Panc1 (cell line): ENCODE measurements at regions not wholly inside any gene's neighbourhood (a gene's known extent, or its start where the extent isn't known, plus 50 kb on each side); places are given as distances from the start of the nearest gene placed in this dataset.

ENCODE experiments used
- ATAC-seq: fragments of 200-7000 bp; cut with Tn5 transposase; 2 replicates; pipeline ENCODE4 v1.9.1; 2020; ENCODE audit warnings: mild to moderate bottlenecking, moderate library complexity
- BruUV-seq: library from RNA; stranded (reverse); fragments of 400-500 nt; replicated peaks from 2 replicates; lab custom pipeline; 2021; lab: Mats Ljungman, UMichigan
- CTCF ChIA-PET: fragments of 300-600 bp; sonication (Branson Sonifier 250); formaldehyde crosslinking; loops from one replicate; lab custom pipeline; 2022; ENCODE audit warnings: antibody characterized with exemption; lab: Charles Lee
- POLR2A ChIA-PET: fragments of 300-600 bp; sonication (Branson Sonifier 250); formaldehyde crosslinking; loops from one replicate; lab custom pipeline; 2022; ENCODE audit warnings: antibody characterized with exemption; lab: Charles Lee
- DNase-seq: peaks from one replicate; pipeline ENCODE4 v3.0.0-alpha.2; 2010; ENCODE audit warnings: low read depth, low spot score
- H3K27ac ChIP-seq: 2 replicates; pipeline ENCODE4 v1.5.1; 2011; ENCODE audit warnings: mild to moderate bottlenecking, low read length, inconsistent platforms
- H3K27me3 ChIP-seq: fragments of 200-500 bp; sonication (Bioruptor generic); 2 replicates; pipeline ENCODE4 v1.6.0; 2014; ENCODE audit warnings: low read length, inconsistent platforms; ENCODE audit not compliant: control insufficient read depth, insufficient read depth
- H3K36me3 ChIP-seq: fragments of 200-500 bp; sonication (Bioruptor generic); 2 replicates; pipeline ENCODE4 v1.5.1; 2014; ENCODE audit warnings: inconsistent platforms, mild to moderate bottlenecking, low read length, moderate library complexity; ENCODE audit not compliant: control insufficient read depth, insufficient read depth
- H3K4me1 ChIP-seq: 2 replicates; pipeline ENCODE4 v1.5.1; 2011; ENCODE audit warnings: inconsistent platforms, mild to moderate bottlenecking, low read length, moderate library complexity; ENCODE audit not compliant: control insufficient read depth, insufficient read depth
- H3K4me3 ChIP-seq, 2 experiments: 2 replicates each; pipeline ENCODE4 v1.5.1; 2011 to 2012; ENCODE audit warnings: low read depth in 2 of 2, low read length in 2 of 2, mild to moderate bottlenecking in 2 of 2, inconsistent platforms in 1 of 2, moderate library complexity in 1 of 2
- H3K9me3 ChIP-seq: fragments of 200-500 bp; sonication (Bioruptor generic); 2 replicates; pipeline ENCODE4 v1.5.1; 2014; ENCODE audit warnings: low read depth, mild to moderate bottlenecking, inconsistent platforms, low read length, moderate library complexity; ENCODE audit not compliant: control insufficient read depth, insufficient read depth
- POLR2AphosphoS5 ChIP-seq: IDR thresholded peaks from 2 replicates; pipeline ENCODE4 v1.6.1; 2012; ENCODE audit warnings: mild to moderate bottlenecking, low read depth, low read length, moderate library complexity
- REST ChIP-seq, 2 experiments: IDR thresholded peaks; 2 replicates each; pipeline ENCODE4 v1.6.1; 2011 to 2012; ENCODE audit warnings: low read depth in 2 of 2, control low read depth in 1 of 2, low read length in 1 of 2, mild to moderate bottlenecking in 1 of 2, moderate library complexity in 1 of 2; ENCODE audit not compliant: insufficient read depth in 1 of 2
- SIN3A ChIP-seq: IDR thresholded peaks from 2 replicates; pipeline ENCODE4 v1.6.1; 2012; ENCODE audit warnings: low read depth, mild to moderate bottlenecking, low read length, moderate library complexity, borderline replicate concordance; ENCODE audit not compliant: insufficient read depth
- TCF7L2 ChIP-seq: IDR thresholded peaks from 2 replicates; pipeline ENCODE4 v1.6.1; 2011; ENCODE audit warnings: mild to moderate bottlenecking, low read depth, low read length, inconsistent platforms
- in situ Hi-C: cut with HindIII; loops from 2 replicates; pipeline ENCODE4 v1.10.0; 2016; ENCODE audit warnings: low sequenced_read_pairs, low pct_unique_long_range_greater_than_20kb
- intact Hi-C: fragments of 100-400 bp; cut with micrococcal nuclease; formaldehyde crosslinking; loops from one replicate; pipeline ENCODE4 v1.10.0; 2022; ENCODE audit not compliant: unreplicated experiment
- TF ChIP-seq, protein P1 (sequence below): fragments of 450-650 bp; IDR thresholded peaks from 2 replicates; pipeline ENCODE4 v1.5.1; 2017; ENCODE audit warnings: mild to moderate bottlenecking

DNA sequence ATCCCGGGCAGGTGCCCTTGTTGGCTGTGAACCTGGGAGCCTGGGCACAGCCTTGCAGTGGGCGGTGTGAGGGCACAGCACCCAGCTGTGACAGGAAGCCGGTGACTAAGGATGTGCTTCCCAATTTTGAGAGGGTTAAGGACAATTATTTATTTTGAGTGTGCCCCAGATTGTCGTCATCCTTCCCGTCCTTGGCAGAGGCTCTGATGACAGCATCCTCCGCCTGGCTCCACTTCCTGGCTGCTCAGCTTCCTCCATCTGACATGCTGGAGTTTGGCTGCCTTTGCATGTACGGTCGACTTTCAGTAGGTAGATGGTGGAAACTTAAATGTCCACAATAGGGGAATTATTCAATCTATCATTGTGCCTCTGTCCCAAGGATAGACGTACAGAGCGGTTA, 282.4 kb upstream of the EEF2KMT start:
- CTCF ChIA-PET, result no interaction called here
- TF ChIP-seq, protein P1, sequence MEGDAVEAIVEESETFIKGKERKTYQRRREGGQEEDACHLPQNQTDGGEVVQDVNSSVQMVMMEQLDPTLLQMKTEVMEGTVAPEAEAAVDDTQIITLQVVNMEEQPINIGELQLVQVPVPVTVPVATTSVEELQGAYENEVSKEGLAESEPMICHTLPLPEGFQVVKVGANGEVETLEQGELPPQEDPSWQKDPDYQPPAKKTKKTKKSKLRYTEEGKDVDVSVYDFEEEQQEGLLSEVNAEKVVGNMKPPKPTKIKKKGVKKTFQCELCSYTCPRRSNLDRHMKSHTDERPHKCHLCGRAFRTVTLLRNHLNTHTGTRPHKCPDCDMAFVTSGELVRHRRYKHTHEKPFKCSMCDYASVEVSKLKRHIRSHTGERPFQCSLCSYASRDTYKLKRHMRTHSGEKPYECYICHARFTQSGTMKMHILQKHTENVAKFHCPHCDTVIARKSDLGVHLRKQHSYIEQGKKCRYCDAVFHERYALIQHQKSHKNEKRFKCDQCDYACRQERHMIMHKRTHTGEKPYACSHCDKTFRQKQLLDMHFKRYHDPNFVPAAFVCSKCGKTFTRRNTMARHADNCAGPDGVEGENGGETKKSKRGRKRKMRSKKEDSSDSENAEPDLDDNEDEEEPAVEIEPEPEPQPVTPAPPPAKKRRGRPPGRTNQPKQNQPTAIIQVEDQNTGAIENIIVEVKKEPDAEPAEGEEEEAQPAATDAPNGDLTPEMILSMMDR, result no peak
- no peak for TF ChIP-seq SIN3A
- TF ChIP-seq TCF7L2, result no peak
- no peak for TF ChIP-seq REST (IDR thresholded peaks at IDR 0.05; ENCODE audit: insufficient read depth in 1 of 2, low read depth in 2 of 2, low read length in 1 of 2)
- TF ChIP-seq POLR2AphosphoS5, result no peak

DNA sequence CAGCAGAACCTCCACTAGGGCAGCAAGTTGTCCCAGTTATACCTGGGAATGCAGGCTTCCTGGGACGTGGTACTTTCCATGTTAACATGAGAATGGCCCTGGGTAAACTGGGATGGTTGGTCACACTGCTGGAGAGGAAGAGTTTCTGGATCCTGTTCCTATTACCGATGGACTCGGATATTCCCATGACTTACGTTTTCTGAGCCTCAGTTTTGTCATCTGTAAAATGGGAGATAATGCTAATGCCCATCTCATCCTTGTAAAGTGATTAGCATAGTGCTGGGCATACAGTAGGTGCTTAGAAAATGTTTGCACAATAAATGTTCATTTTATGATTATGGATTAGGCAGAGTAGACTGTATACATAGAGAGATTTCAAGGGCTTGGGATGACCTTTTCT, 280.9 kb upstream of the EEF2KMT start:
- TF ChIP-seq TCF7L2, result no peak
- TF ChIP-seq POLR2AphosphoS5, result no peak
- no peak for TF ChIP-seq SIN3A
- TF ChIP-seq REST (IDR thresholded peaks at IDR 0.05; ENCODE audit: insufficient read depth in 1 of 2, low read depth in 2 of 2, low read length in 1 of 2), result no peak
- TF ChIP-seq, protein P1, result no peak
- no peaks in the 10 kb centered on the region for H3K9me3 ChIP-seq
- intact Hi-C loops, result no loop called here
- no peaks in the 10 kb centered on the region for H3K36me3 ChIP-seq
- DNase-seq (no peak), ATAC-seq (no peak)
- no peak overlapping the region for H3K27ac ChIP-seq
- BruUV-seq, result no TSS peak
- no peaks in the 10 kb centered on the region for H3K4me1 ChIP-seq
- in situ Hi-C loops, result no loop called here
- ChIA-PET POLR2A (no interaction called here), CTCF (no interaction called here)
- H3K4me3 ChIP-seq, result no peak overlapping the region
- H3K27me3 ChIP-seq, result peaks cover 30% of the 10 kb centered on the region

More for the DNA sequence above, 282.4 kb upstream of the EEF2KMT start:
- Histone ChIP-seq H3K36me3 (no peaks in the 10 kb centered on the region), H3K9me3 (no peaks in the 10 kb centered on the region), H3K27me3 (peaks cover 29% of the 10 kb centered on the region), H3K27ac (no peak overlapping the region), H3K4me3 (no peak overlapping the region), H3K4me1 (no peaks in the 10 kb centered on the region)
- in situ Hi-C loops (no loop called here), intact Hi-C loops (no loop called here)
- POLR2A ChIA-PET, result no interaction called here
- BruUV-seq, result no TSS peak
- no peak for DNase-seq
- ATAC-seq, result no peak
